IPS-18a (cell line): ENCODE measurements at regions not wholly inside any gene's neighbourhood (a gene's known extent, or its start where the extent isn't known, plus 50 kb on each side); places are given as distances from the start of the nearest gene placed in this dataset.

Experiments
- H3K27ac ChIP-seq: one replicate; pipeline ENCODE4 v1.5.1; 2013; ENCODE audit warnings: low read length
- H3K27me3 ChIP-seq: one replicate; pipeline ENCODE4 v1.6.1; 2013; ENCODE audit warnings: mild to moderate bottlenecking, low read length; ENCODE audit not compliant: control insufficient read depth, insufficient read depth
- H3K36me3 ChIP-seq: one replicate; pipeline ENCODE4 v1.6.1; 2013; ENCODE audit warnings: low read depth, low read length; ENCODE audit not compliant: control insufficient read depth
- H3K4me1 ChIP-seq: one replicate; pipeline ENCODE4 v1.6.1; 2013; ENCODE audit warnings: low read depth, low read length; ENCODE audit not compliant: control insufficient read depth
- H3K4me3 ChIP-seq: one replicate; pipeline ENCODE4 v1.5.1; 2013; ENCODE audit warnings: low read length
- H3K9ac ChIP-seq: one replicate; pipeline ENCODE4 v1.6.1; 2013; ENCODE audit warnings: mild to moderate bottlenecking, low read length, moderate library complexity
- H3K9me3 ChIP-seq: one replicate; pipeline ENCODE4 v1.6.1; 2013; ENCODE audit warnings: low read depth, low read length; ENCODE audit not compliant: control insufficient read depth

DNA sequence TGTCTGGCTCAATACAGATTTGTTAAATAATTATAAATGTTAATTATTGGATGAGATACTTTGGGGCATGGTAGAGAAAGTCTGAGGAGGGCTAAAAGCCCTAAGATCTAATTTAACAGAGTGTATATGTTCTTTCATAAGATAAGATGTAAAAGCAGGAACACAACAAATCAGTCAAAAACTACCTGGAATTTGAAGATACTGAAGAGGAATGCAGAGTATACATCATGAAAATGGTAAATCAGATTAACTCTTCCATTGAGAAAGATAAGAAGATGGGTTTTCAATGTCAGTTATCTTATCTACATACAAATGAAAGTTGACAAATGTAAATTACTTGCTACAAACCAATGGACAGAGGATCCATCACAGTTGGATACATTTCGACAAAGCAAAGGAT lies 107.3 kb upstream of the NFIB start:
- H3K27ac ChIP-seq, result no peak overlapping the region
- peaks cover 67% of the 10 kb centered on the region for H3K4me1 ChIP-seq
- no peak overlapping the region for H3K9ac ChIP-seq
- H3K4me3 ChIP-seq, result no peak overlapping the region
- H3K9me3 ChIP-seq, result no peaks in the 10 kb centered on the region
- H3K36me3 ChIP-seq, result no peaks in the 10 kb centered on the region
- no peaks in the 10 kb centered on the region for H3K27me3 ChIP-seq

DNA sequence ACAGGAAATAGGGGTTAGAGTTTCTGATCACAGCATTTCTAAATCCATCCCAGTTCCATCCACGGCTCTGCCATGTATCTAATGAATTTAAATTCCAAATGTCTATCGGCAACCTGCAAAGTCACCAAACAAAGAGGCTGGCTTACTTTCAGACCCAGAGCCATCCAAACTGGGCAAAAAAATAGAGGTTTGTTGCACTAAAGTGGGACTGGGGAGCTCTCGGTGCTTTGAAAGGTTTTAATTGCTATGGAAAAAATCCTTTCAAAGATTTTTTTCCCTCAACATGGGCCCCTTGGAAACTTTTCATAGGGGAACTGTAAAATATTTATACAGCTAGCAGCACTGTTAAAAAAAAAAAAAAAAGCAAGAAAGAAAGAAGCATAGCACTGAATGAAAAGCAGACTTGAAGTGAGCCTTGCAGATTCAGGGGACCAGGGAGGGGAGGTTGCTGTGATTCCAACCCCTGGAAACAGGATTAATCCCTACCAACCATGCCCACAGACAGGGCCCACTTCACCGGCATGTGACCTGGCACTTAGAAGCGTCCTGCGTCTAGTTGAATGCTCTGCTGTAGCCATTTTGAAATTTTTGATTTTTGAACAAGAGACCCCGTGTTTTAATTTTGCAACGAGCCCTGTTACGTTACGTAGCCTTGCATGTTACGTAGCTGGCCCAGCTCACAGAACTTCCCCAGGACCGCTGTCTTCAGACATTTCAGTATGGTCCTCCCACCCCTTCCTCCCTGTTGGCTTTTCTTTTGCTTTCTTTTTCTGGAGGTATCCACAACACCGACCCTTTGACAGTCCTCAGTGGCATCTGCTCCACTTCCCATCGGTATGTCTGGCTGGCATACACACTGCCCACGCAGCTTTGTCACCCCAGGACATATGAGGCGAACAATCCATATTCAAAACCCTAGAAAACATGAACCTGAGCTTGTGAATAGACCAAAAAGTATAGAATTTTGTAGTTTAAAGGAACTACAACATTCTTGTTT lies 105.3 kb upstream of the NFIB start:
- no peak overlapping the region for H3K9ac ChIP-seq
- H3K9me3 ChIP-seq, result no peaks in the 10 kb centered on the region
- peaks cover 57% of the 10 kb centered on the region for H3K4me1 ChIP-seq
- H3K27me3 ChIP-seq, result no peaks in the 10 kb centered on the region
- H3K36me3 ChIP-seq, result no peaks in the 10 kb centered on the region
- no peak overlapping the region for H3K27ac ChIP-seq
- no peak overlapping the region for H3K4me3 ChIP-seq

DNA sequence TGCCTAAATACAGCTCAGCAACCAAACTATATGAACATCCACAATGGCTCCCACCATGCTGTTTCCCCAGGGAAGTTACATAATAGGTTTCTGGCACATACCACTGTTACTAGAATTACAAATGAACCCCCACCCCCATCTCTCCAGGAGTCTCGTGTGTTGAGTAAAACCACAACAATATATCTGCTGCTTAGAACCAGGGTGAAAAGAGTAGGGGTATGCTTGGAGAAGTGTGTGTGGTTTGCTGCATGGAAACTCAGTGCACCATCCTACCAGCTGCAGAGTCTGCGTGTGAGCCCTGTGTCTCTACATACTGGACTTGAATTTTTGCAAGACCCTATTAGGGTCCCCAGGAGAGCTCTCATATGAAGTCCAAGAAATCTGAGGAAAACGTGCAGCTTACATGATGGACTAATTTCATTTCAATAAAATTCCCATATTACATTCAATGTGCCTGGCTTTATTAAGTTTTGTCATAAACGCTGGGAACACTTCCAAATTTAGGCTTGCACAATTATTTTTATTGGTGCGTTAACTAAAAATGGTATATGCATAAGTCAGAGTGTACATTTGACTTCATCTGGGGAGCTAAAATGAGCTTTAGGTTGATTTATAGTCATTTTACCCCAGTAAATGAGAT lies 104.5 kb upstream of the NFIB start:
- Histone ChIP-seq H3K36me3 (no peaks in the 10 kb centered on the region), H3K4me3 (no peak overlapping the region), H3K4me1 (peaks cover 49% of the 10 kb centered on the region), H3K27me3 (no peaks in the 10 kb centered on the region), H3K9ac (no peak overlapping the region), H3K27ac (no peak overlapping the region), H3K9me3 (no peaks in the 10 kb centered on the region)

DNA sequence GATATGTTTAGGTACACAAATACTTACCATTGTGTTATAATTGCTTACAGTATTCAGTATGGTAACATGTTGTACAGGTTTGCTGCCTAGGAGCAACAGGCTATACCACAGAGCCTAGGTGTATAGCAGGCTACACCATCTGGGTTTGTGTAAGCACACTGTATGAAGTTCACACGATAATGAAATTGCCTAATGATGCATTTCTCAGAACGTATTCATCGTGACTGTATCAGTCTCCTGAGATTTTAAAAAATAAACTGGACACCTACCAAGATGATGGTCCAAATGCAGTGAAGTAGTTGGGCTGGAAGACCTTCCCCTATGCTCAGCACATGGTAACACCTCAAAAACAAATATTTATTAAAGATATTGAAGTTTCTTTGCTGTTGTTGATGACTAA lies 103.3 kb upstream of the NFIB start:
- no peaks in the 10 kb centered on the region for H3K36me3 ChIP-seq
- H3K9ac ChIP-seq, result no peak overlapping the region
- no peaks in the 10 kb centered on the region for H3K27me3 ChIP-seq
- no peak overlapping the region for H3K4me3 ChIP-seq
- H3K9me3 ChIP-seq, result no peaks in the 10 kb centered on the region
- peaks cover 37% of the 10 kb centered on the region for H3K4me1 ChIP-seq
- no peak overlapping the region for H3K27ac ChIP-seq

DNA sequence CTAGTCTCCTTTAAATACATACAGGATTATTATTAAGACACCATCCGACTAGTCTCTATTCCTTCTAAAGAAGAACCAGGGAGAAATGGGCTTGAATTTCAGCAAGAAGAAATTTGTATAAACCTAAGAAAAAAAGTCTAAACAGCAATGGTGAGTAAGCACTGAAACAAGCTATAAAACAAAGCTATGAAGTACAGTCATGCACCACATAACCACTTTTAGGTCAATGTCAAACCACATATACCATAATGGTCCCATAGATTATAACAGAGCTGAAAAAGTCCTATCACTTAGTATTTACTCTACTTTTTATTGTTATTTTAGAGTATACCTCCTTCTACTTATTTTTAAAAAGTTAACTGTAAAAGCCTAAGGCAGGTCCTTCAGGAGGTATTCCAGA lies 102.0 kb upstream of the NFIB start:
- Histone ChIP-seq H3K9me3 (no peaks in the 10 kb centered on the region), H3K27ac (no peak overlapping the region), H3K36me3 (no peaks in the 10 kb centered on the region), H3K9ac (no peak overlapping the region), H3K27me3 (no peaks in the 10 kb centered on the region), H3K4me3 (no peak overlapping the region), H3K4me1 (peaks cover 25% of the 10 kb centered on the region)

DNA sequence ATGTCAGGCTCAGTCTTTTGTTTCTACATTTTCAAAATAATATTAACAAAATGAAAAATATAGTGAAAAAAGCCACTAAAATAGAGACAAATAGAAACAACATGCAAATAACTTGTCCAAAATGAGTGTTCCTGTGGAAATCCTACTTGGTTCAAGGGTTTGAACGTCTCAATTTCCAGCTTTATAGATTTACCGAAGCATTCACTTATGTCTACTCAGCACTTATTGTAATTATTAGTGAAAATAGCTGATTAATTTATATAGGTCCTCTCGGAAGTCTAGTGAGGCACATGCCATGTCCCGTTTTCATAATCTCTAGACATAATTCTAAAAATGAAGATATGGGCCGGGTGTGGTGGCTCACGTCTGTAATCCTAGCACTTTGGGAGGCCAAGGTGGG lies 99.9 kb upstream of the NFIB start:
- no peaks in the 10 kb centered on the region for H3K9me3 ChIP-seq
- H3K27ac ChIP-seq, result no peak overlapping the region
- no peak overlapping the region for H3K4me3 ChIP-seq
- no peaks in the 10 kb centered on the region for H3K36me3 ChIP-seq
- no peak overlapping the region for H3K9ac ChIP-seq
- H3K4me1 ChIP-seq, result peaks cover 10% of the 10 kb centered on the region
- H3K27me3 ChIP-seq, result no peaks in the 10 kb centered on the region

DNA sequence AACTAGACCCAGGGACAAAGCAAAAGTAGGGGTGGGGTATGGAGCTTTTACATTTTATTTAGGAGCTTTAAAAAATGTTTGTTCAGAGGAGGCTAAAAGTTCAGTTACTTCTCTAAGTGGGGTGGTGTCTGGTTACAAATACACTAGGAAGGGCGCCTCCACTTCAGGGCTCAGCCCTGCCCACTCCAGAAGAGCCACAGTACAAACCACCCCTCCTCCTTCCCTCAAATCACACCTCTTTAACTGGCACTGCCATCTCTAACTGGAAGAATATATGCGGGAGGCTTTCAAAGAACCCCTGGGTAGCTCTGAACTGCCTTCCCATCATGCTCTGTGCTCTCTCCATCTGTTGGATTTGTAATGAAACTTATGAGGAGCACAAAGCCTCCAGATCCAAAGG lies 98.8 kb upstream of the NFIB start:
- Histone ChIP-seq H3K4me3 (no peak overlapping the region), H3K27me3 (no peaks in the 10 kb centered on the region), H3K9ac (no peak overlapping the region), H3K4me1 (no peaks in the 10 kb centered on the region), H3K36me3 (no peaks in the 10 kb centered on the region), H3K9me3 (no peaks in the 10 kb centered on the region), H3K27ac (no peak overlapping the region)

DNA sequence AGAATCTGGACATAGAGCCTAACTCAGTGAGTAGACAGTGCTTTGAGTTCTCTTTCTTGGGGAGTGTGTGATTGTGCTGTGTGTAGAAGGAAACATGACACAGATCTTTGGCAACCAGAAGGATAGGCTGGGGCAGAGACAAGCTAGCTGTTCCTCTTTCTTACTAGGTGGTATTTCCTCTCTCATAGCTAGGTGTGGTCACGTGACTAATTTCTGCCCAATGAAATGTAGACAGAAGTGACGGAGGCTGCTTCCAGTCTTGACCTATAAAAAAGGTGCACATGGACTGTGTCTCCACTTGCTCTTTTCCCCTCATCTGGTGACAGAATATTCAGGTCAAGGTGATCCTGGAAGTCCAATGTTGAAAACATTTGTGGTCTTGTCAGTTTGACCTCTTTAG lies 92.5 kb upstream of the NFIB start:
- H3K36me3 ChIP-seq, result no peaks in the 10 kb centered on the region
- no peaks in the 10 kb centered on the region for H3K27me3 ChIP-seq
- H3K4me3 ChIP-seq, result no peak overlapping the region
- H3K4me1 ChIP-seq, result no peaks in the 10 kb centered on the region
- H3K27ac ChIP-seq, result no peak overlapping the region
- H3K9me3 ChIP-seq, result no peaks in the 10 kb centered on the region
- no peak overlapping the region for H3K9ac ChIP-seq

DNA sequence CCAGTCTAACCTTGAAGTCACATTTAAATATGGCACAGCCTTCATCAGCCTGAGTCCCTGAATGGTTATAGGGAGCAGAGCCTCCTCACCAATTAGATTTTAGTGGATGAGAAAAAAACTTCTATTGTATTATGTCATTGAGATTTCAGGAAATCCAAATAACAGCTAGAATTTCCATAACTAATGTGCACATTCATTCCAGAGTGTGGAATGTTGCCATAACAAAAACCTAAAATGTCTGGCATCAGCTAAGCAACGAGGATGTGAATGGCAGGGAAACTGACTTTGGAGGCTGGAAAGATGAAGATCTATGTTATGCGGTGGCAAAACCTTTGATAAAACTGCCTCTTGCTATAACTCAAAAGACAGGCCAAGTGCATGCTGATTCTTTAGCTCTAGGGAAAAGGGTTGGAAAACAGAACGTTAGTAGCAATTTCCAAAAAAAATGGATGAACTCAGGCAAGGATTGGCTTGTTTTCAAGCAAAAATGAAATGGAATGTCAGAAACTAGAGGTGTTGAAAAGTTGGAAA lies 91.3 kb upstream of the NFIB start:
- Histone ChIP-seq H3K27ac (no peak overlapping the region), H3K36me3 (no peaks in the 10 kb centered on the region), H3K9me3 (no peaks in the 10 kb centered on the region), H3K27me3 (no peaks in the 10 kb centered on the region), H3K4me1 (peaks cover 5% of the 10 kb centered on the region), H3K9ac (no peak overlapping the region), H3K4me3 (no peak overlapping the region)

DNA sequence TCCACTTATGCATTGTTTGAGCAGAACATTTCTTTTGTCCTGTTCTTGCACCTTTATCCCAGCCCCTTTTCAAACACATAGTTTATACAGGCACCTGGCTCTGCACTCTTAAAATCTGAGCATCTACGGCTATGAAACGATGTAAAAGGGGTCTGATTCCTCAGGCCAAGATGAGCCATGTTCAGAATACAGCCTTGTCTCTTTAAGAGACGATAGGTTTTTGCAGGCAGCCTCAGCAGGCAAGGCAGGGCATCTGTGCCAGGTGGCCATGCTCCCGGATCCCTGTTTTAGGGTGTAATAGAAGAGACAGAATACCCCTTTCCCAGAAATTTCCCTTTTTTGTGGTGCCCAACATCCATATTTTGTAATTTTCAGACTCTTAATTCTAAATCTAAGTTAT lies 89.1 kb upstream of the NFIB start:
- Histone ChIP-seq H3K4me1 (peaks cover 8% of the 10 kb centered on the region), H3K27me3 (no peaks in the 10 kb centered on the region), H3K27ac (no peak overlapping the region), H3K9me3 (no peaks in the 10 kb centered on the region), H3K36me3 (no peaks in the 10 kb centered on the region), H3K4me3 (no peak overlapping the region), H3K9ac (no peak overlapping the region)

DNA sequence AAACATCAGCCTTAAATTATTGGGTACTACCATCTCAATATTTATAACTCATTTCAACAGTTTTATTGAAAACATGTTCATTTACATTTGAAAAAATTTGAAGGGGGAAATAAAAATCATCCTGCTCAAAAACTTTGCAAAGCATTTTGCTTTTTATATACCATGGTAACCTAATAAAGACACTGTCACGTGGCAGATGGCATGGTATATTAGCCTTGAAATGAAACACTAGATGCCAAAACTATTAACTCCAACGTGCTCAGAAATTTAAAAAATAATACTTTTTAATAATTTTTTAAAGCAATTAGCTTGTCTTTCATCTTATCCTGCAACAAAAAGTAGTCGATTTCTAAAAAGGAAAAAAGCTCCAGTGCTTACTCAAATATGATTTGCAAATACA lies 88.6 kb upstream of the NFIB start:
- H3K9ac ChIP-seq, result no peak overlapping the region
- H3K27ac ChIP-seq, result no peak overlapping the region
- peaks cover 8% of the 10 kb centered on the region for H3K4me1 ChIP-seq
- H3K9me3 ChIP-seq, result no peaks in the 10 kb centered on the region
- no peaks in the 10 kb centered on the region for H3K27me3 ChIP-seq
- no peak overlapping the region for H3K4me3 ChIP-seq
- no peaks in the 10 kb centered on the region for H3K36me3 ChIP-seq
